Muscle of arm (tissue), 1 donor: ENCODE measurements at regions not wholly inside any gene's neighbourhood (a gene's known extent, or its start where the extent isn't known, plus 50 kb on each side); places are given as distances from the start of the nearest gene placed in this dataset.
A peak's percentile ranks its signal among the peaks of the same experiment; 100 is the strongest.

Source experiments
- DNase-seq: peaks from one replicate; pipeline ENCODE4 v3.0.0-alpha.2; 2013

DNA sequence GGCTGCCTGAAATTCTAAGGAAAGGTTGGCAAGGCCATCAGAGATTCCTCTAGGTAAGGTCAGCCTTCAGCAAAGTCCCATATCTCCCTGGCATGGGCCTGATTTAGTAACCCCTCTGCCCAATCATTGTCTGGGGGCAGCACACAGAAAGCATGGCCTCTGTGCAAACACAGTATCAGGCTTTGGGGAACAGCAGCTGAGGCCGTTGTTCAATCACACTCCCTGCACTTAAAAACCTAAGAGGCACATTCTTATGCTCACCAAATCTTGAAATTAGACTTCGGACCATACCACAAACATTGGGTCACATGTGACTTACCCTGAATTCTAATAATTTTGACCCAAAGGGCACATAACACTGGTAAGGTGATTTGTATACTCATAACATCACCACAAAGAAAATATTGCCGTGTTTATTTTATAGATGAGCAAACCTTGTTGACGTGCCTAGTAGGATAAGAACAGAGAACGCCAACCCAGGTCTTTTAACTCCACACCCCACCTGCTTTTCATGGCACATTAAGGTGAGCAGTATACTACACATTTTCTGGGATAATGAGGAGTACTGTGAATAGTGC lies 212.7 kb downstream of the HNMT start:
- DNase-seq: no peak

DNA sequence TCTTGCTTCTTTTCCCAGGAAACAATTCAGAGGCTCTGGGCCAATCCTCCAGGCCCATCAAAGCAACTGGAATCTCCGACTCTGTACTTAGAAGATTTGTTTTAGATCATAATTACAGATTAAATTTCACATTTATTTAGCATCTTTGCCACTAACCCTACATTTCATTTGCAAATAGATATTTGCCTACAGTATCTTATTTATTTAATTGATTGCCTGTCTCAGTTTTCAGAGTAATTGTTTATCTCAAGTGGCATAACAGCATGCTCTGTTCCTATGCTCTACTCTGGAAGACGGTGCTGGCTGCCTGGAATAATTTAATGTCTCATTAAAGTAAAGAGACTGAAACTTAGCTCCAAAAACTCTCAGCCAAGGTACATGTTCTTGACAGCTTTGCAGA lies 213.4 kb downstream of the HNMT start:
- DNase-seq: no peak

DNA sequence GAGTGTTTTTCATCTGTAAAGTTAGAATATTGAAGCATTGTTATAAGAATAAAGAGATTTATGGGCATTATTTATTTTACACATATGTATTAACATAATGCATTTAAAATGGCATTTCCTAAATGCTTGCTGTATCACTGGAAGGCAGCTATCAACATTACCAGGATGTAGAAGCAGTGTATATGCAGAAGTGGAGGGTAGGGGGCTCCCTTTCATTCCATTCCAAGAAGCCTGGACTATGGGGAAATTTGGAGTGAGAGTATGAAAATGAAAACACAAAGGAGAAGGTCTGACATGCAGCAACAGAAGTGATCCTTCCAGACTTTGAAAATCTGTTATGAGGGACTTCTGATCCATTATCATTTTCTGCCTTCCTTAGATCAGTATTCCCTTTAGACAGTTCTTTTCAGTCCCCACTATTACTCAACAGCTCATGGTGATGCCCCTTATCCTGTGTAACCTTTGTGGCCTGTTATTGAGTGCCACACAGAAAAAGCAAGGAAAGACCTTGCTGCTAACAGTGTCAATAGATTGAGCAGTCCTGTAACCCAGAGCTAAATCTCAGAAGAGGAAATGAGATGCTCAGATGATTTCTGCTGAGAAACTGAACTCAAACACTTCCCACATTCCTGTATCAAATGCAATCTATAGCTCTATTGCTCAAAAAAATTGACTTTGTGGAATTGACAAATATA lies 216.6 kb downstream of the HNMT start:
- no peak for DNase-seq

DNA sequence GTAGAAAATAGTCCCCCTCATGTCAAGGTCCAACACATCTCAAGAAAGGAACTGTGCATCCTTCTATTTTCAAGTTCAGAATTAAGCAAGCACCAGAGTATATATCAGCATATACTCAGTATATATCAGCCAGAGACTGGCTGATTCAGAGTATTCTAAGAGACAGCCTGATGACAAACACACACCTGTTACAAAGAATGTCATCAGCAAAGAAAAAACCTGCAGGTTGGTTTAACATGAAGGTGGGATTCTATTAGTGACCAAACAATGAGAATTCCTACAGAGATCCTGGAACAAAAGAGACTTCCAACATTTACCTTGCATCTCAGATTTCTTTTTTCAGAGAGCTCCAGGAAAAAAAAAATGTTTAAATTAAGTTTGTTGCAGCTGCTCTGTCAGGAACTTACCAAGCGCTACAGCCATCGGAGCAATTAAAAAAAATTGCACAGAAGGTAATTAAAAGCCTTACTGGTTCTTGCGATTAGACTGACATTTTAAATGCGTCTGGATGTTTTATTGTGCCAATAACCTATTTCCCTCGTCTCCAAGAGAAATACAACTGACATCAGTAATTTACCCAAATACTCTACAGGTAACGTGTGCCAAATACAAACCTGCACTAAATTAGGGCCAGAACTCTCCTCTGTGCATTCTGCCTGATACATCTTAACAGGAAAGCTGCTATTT lies 218.1 kb downstream of the HNMT start:
- no peak for DNase-seq

DNA sequence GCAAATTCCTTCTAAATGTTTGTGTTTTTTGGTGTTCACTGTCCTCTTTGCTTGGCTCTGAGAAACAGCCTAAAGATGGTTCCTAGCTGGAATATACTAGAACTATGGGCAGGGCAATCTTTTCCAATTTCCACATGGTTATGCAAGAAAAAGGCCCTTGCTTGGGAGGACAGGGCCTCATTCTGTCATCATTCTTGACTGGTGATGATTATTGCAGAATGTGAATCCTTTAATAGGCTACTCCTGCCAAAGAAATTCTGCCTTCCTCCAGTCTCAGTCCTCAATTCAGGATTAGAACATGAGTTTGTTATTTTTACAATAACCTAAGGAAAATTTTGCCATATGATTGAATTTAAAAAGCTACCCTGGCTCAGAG lies 218.7 kb downstream of the HNMT start:
- DNase-seq: peak; percentile 53

GRCh38 chr2:138183705-138184104 lies 219.4 kb downstream of the HNMT start:
- DNase-seq: no peak

DNA sequence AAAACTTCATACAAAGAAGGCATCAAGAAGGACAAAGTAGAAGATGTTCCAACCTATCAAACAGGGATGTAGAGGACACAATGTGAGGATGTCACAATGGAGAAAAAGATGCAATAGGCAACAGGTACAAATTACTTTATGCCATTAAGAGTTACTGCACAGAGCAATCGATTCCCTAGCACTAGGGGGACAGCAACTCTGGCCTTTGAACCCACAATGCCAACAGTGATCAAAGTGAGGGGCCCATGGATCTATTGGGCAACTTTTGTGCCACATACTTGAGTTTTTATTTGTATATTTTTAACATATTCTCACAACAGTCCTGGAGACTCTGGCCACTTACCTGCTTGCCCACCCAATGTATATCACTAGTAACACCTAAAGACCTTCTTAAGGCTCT lies 220.2 kb downstream of the HNMT start:
- DNase-seq: no peak

GRCh38 chr2:138185827-138186226 lies 221.6 kb downstream of the HNMT start:
- no peak for DNase-seq

DNA sequence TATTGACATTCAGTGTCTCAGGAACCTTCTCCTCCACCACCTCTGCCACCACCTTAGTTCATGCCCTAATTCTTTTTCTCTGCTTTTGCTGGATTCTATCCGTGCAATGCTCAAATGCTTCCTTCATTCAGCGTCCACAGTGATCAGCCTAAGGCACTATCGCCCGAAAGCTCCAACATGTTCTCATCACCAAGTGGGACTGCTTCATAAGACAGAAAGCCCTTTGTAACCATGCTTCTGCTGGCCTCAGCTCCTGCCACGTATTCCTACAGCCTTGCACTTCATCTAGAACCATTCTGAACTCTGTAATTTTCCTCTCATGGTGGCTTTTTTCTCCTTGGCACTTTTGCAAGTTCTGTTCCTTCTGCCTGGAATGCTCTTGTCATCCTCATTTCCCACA lies 222.9 kb downstream of the HNMT start:
- no peak for DNase-seq

DNA sequence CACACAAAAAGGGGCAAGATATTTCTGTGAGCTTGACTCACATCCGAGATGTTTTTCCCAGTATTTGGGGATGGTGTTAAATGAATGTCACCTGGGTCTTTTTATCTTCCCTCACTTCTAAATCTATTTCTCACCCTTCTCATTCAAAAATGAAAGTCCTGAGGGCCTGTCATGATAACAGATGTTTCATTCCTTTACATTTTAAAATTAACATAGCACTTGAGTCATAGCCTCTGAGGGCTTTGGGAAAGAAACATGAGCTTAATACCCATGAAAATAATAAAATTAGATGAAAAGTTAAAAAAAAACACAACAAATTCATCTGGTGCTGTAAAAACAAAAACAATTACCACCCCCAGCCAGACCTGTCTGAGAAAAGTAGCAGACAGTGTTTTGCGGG lies 226.7 kb downstream of the HNMT start:
- no peak for DNase-seq

DNA sequence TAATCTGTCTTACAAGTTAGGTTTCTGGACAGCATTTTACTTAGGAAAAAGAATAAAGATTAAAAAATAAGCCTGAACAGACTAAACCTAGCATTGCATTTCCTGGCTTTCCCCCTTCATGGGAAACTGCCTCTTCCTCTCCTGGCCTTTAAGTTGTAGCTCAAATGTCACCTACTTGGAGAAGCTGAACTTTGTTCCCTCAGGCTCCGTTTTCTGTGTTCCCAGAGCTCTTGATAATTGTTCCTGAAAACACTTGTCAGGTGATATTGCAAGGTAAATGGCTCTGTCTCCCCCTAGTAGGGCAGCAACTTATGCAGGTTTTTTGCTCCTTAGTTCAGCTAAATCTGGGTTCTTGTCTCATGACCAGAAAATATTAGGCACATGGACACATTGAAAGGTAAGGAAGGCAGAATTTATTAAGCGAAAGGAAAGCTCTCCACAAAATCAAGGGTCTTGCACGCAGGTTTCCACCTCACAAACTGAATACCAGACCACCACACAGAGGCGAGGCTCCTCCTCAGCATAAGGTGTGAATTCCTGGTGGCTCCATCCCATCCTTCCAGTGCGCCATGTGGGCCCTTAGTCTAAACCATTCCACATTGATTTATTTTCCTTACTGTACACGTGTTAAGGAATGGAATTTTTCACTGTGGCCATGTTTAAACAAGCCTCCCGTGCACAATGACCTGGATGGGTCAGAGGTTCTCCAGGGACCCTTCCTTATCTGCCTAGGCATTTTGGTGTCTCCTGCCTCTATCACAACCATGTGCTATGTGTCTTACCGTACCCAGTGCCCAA lies 229.3 kb downstream of the HNMT start:
- DNase-seq: no peak

DNA sequence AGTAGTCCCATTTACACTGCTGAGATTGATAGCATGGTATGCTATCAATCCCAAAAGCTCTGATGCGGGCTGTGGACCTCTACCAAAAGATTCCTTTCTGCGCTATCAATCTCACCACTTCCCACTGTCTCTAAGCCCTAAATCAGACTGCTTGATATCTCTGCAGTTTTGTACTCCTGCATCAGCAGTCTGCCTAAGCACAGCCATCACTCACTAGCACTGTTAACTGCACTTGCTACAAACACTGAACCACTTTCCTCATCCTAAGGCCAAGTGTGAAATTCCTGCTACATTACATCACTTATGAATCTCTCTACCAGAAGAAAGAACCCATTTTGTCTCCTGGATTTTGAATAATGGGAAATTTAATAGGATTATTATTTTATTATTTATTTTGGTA lies 237.0 kb downstream of the HNMT start:
- no peak for DNase-seq

GRCh38 chr2:138202762-138203161 lies 238.5 kb downstream of the HNMT start:
- DNase-seq: no peak

- DNase-seq: no peak
These were observed 241.0 kb downstream of the HNMT start for GRCh38 chr2:138205281-138205680.

- DNase-seq: no peak
These were observed 243.0 kb downstream of the HNMT start for GRCh38 chr2:138207074-138207930.

GRCh38 chr2:138209009-138209408 lies 244.7 kb downstream of the HNMT start:
- no peak for DNase-seq

DNA sequence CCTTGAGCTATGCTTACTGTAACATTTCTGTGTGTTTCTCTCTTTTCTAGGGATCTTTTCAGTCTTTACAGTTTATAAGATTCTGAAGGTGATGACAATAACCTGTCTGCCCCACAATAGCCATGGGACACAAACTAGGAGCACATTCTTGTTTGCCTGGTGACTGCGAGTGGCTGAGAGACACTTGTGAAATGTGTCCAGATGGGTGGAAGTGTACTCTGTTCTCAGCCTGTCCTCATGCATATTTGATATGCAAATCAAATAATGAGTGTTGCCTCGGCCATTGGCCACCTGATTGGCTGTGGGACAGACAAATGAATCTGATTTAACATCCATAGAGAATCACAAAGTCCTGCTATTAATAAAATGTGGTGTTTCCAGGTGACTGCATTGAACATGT lies 246.2 kb downstream of the HNMT start:
- no peak for DNase-seq

DNA sequence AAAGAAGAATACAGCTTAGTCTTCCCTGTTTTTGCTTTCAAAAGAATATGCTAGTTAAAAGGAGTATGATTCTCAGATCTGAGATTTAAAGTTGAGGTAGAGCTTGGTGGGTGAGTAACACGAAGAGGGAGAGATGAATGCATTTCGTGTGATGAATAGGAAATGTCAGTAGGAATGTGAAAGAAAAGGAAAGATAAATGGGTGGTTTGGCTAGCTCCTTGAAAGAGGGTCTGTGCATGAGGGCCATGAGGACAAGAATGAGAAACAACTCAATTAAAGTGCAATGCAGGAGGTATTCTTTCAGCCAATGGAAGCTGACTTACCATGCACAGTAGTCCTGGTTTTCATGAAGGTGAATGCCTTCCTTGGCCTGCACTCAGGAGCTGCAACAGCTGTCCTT lies 248.2 kb downstream of the HNMT start:
- no peak for DNase-seq

DNA sequence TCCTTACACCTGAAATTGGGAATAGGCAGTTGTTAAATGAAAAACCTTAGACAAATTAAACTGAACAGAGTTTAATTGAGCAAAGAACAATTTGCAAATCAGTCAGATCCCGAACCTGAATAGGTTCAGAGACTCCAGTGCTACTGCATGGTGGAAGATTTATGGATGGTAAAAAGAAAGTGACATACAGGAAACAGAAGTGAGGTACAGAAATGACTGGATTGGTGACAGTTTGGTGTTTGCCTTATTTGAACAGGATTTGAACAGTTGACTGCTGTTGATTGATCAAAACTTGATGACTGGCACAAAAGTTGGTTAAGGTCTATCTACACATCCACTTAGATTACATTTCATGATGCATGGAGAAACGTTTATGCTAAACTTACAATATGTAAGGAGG lies 248.8 kb downstream of the HNMT start:
- no peak for DNase-seq

GRCh38 chr2:138213624-138214023 lies 249.4 kb downstream of the HNMT start:
- DNase-seq: no peak

DNA sequence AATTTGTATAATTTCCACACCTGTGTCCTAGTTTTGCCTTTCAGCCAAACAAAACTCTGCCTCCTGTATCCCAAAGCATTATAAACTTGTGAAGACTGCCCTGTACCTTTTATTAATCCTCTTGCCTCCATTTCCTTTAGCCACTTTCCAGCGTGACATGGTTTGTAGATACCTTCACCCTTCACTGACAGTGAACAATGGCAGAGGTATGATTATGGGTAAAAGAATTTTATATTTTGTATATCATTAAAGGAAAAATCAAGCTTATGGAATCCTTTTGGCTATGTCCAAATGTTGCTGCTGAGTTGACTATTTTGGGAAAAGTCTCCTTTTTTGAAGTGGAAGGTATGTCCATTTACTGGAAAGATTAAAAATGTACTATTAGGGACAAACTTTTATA lies 251.7 kb downstream of the HNMT start:
- DNase-seq: no peak

GRCh38 chr2:138217975-138218374 lies 253.7 kb downstream of the HNMT start:
- DNase-seq: no peak
